Parathyroid adenoma (tissue), 2 donors: ENCODE measurements at regions not wholly inside any gene's neighbourhood (a gene's known extent, or its start where the extent isn't known, plus 50 kb on each side); places are given as distances from the start of the nearest gene placed in this dataset.

Experiments used
- H2AFZ ChIP-seq: fragments of 300-600 bp; sonication (generic); one replicate; pipeline ENCODE4 v1.7.0; 2017; ENCODE audit warnings: antibody characterized with exemption, mild to moderate bottlenecking
- H3K27ac ChIP-seq: fragments of 300-600 bp; sonication (generic); one replicate; pipeline ENCODE4 v1.7.0; 2017
- H3K27me3 ChIP-seq: fragments of 300-600 bp; sonication (generic); one replicate; pipeline ENCODE4 v1.7.0; 2017; ENCODE audit warnings: low read length; ENCODE audit not compliant: control insufficient read depth, insufficient read depth
- H3K36me3 ChIP-seq: fragments of 300-600 bp; sonication (generic); one replicate; pipeline ENCODE4 v1.7.0; 2017; ENCODE audit warnings: low read length; ENCODE audit not compliant: control insufficient read depth, insufficient read depth
- H3K4me1 ChIP-seq: fragments of 300-600 bp; sonication (generic); one replicate; pipeline ENCODE4 v1.7.0; 2017; ENCODE audit warnings: control low read depth
- H3K4me2 ChIP-seq: fragments of 300-600 bp; sonication (generic); one replicate; pipeline ENCODE4 v1.7.0; 2017; ENCODE audit warnings: low read length
- H3K4me3 ChIP-seq: fragments of 300-600 bp; sonication (generic); one replicate; pipeline ENCODE4 v1.7.0; 2017; ENCODE audit warnings: low read depth, low read length
- H3K79me2 ChIP-seq: fragments of 300-600 bp; sonication (generic); one replicate; pipeline ENCODE4 v1.7.0; 2017; ENCODE audit warnings: control low read depth
- H3K9ac ChIP-seq: fragments of 300-600 bp; sonication (generic); one replicate; pipeline ENCODE4 v1.7.0; 2017; ENCODE audit warnings: mild to moderate bottlenecking
- H3K9me3 ChIP-seq: fragments of 300-600 bp; sonication (generic); one replicate; pipeline ENCODE4 v1.7.0; 2017; ENCODE audit warnings: low read length; ENCODE audit not compliant: control insufficient read depth
- CTCF ChIP-seq: fragments of 300-600 bp; sonication (generic); IDR thresholded peaks from one replicate; pipeline ENCODE4 v1.7.0; 2017; ENCODE audit warnings: antibody characterized with exemption, mild to moderate bottlenecking
- donor health status: primary hyperparathyroidism.

- Histone ChIP-seq H3K36me3 (no peaks in the 10 kb centered on the region), H3K27me3 (no peaks in the 10 kb centered on the region), H3K4me2 (no peak overlapping the region), H3K27ac (no peak overlapping the region), H3K9me3 (no peaks in the 10 kb centered on the region), H3K79me2 (no peaks in the 10 kb centered on the region), H3K9ac (no peak overlapping the region), H3K4me1 (no peaks in the 10 kb centered on the region), H3K4me3 (no peak overlapping the region), H2AFZ (no peak overlapping the region)
- no peak for TF ChIP-seq CTCF
These were observed 335.2 kb upstream of the PRKCQ start for GRCh38 chr10:6915307-6915706.

- H3K79me2 ChIP-seq: no peaks in the 10 kb centered on the region
- H3K4me2 ChIP-seq: no peak overlapping the region
- H3K36me3 ChIP-seq: no peaks in the 10 kb centered on the region
- no peak for TF ChIP-seq CTCF
- H3K27ac ChIP-seq: no peak overlapping the region
- no peaks in the 10 kb centered on the region for H3K27me3 ChIP-seq
- no peak overlapping the region for H3K4me3 ChIP-seq
- H3K4me1 ChIP-seq: no peaks in the 10 kb centered on the region
- H3K9me3 ChIP-seq: no peaks in the 10 kb centered on the region
- H2AFZ ChIP-seq: no peak overlapping the region
- no peak overlapping the region for H3K9ac ChIP-seq
These were observed 332.9 kb upstream of the PRKCQ start for GRCh38 chr10:6912929-6913328.

GRCh38 chr10:6912424-6912823 lies 332.3 kb upstream of the PRKCQ start:
- no peak for TF ChIP-seq CTCF
- Histone ChIP-seq H3K9me3 (no peaks in the 10 kb centered on the region), H3K36me3 (no peaks in the 10 kb centered on the region), H3K4me2 (no peak overlapping the region), H3K4me1 (no peaks in the 10 kb centered on the region), H2AFZ (no peak overlapping the region), H3K27ac (no peak overlapping the region), H3K79me2 (no peaks in the 10 kb centered on the region), H3K9ac (no peak overlapping the region), H3K27me3 (no peaks in the 10 kb centered on the region), H3K4me3 (no peak overlapping the region)

GRCh38 chr10:6912021-6912420 lies 331.9 kb upstream of the PRKCQ start:
- Histone ChIP-seq H3K9me3 (no peaks in the 10 kb centered on the region), H2AFZ (no peak overlapping the region), H3K27me3 (no peaks in the 10 kb centered on the region), H3K79me2 (no peaks in the 10 kb centered on the region), H3K4me3 (no peak overlapping the region), H3K4me2 (no peak overlapping the region), H3K9ac (no peak overlapping the region), H3K36me3 (no peaks in the 10 kb centered on the region), H3K4me1 (no peaks in the 10 kb centered on the region), H3K27ac (no peak overlapping the region)
- no peak for TF ChIP-seq CTCF

GRCh38 chr10:6909905-6910560 lies 330.0 kb upstream of the PRKCQ start:
- no peak overlapping the region for H3K4me2 ChIP-seq
- H3K4me1 ChIP-seq: no peaks in the 10 kb centered on the region
- no peaks in the 10 kb centered on the region for H3K36me3 ChIP-seq
- H3K9ac ChIP-seq: no peak overlapping the region
- H3K79me2 ChIP-seq: no peaks in the 10 kb centered on the region
- H3K27ac ChIP-seq: no peak overlapping the region
- H3K4me3 ChIP-seq: no peak overlapping the region
- no peak overlapping the region for H2AFZ ChIP-seq
- TF ChIP-seq CTCF: no peak
- H3K27me3 ChIP-seq: no peaks in the 10 kb centered on the region
- no peaks in the 10 kb centered on the region for H3K9me3 ChIP-seq
